ENCODE measurements at regions not wholly inside any gene's neighbourhood (a gene's known extent, or its start where the extent isn't known, plus 50 kb on each side); places are given as distances from the start of the nearest gene placed in this dataset.
"Not testable (repeated sequence)": the region's sequence is repeated elsewhere in the genome, so short reads cannot be mapped to it uniquely, and the experiment has no call there.

- TF ChIP-seq CTCF (conservative IDR thresholded peaks at IDR 0.05; ENCODE audit: low read length); EZH2phosphoT487 (IDR thresholded peaks at IDR 0.05; ENCODE audit: borderline replicate concordance, low read depth, low read length): not testable (repeated sequence)
These were observed 149.9 kb downstream of the FAM174A start for GRCh38 chr5:100685122-100685521.

Data from OCI-LY7 (cell line).